B cell (primary cell): ENCODE measurements at regions not wholly inside any gene's neighbourhood (a gene's known extent, or its start where the extent isn't known, plus 50 kb on each side); places are given as distances from the start of the nearest gene placed in this dataset.

Experiments
- CTCF ChIP-seq: fragments of 200-600 bp; IDR thresholded peaks from one replicate; pipeline ENCODE4 v1.8.0; 2022; ENCODE audit warnings: antibody characterized with exemption, mild to moderate bottlenecking
- EZH2 ChIP-seq: IDR thresholded peaks from 2 replicates; pipeline ENCODE4 v1.6.1; 2012; ENCODE audit warnings: borderline replicate concordance, low read depth, mild to moderate bottlenecking, moderate library complexity, low read length; ENCODE audit not compliant: insufficient read depth, poor library complexity, severe bottlenecking

- TF ChIP-seq CTCF: no peak
- TF ChIP-seq EZH2: no peak
These were observed 285.7 kb upstream of the DCC start for GRCh38 chr18:52054324-52054723.
